GM19025 (cell line): ENCODE measurements at regions not wholly inside any gene's neighbourhood (a gene's known extent, or its start where the extent isn't known, plus 50 kb on each side); places are given as distances from the start of the nearest gene placed in this dataset.
"Not testable (repeated sequence)": the region's sequence is repeated elsewhere in the genome, so short reads cannot be mapped to it uniquely, and the experiment has no call there.

Experiments
- ATAC-seq: cut with Tn5 transposase; IDR thresholded peaks from one replicate; pipeline ENCODE4 v1.9.1; 2021; ENCODE audit warnings: mild to moderate bottlenecking, low read depth, moderate library complexity; ENCODE audit not compliant: unreplicated experiment

GRCh38 chrX:47776292-47777006 is 60.3 kb upstream of the ZNF81 start:
- no peak for ATAC-seq

- no peak for ATAC-seq
These were observed 63.9 kb upstream of the ZNF81 start for GRCh38 chrX:47772764-47773163.

- no peak for ATAC-seq
These were observed 65.2 kb upstream of the ZNF81 start for GRCh38 chrX:47771473-47771872.

DNA sequence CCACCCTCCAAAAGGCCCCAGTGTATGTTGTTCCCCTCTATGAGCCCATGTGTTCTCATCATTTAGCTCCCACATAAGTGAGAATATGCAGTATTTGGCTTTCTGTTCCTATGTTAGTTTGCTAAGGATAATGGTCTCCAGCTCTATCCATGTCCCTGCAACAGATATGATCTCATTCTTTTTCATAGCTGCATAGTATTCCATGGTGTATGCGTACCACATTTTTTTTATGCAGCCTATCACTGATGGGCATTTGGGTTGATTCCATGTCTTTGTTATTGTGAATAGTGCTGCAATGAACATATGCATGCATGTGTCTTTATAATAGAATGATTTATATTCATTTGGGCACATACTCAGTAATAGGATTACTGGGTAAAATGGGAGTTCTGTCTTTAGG is 73.9 kb upstream of the ZNF81 start:
- ATAC-seq: not testable (repeated sequence)

GRCh38 chrX:47752685-47753084 is 84.0 kb upstream of the ZNF81 start:
- ATAC-seq: no peak

DNA sequence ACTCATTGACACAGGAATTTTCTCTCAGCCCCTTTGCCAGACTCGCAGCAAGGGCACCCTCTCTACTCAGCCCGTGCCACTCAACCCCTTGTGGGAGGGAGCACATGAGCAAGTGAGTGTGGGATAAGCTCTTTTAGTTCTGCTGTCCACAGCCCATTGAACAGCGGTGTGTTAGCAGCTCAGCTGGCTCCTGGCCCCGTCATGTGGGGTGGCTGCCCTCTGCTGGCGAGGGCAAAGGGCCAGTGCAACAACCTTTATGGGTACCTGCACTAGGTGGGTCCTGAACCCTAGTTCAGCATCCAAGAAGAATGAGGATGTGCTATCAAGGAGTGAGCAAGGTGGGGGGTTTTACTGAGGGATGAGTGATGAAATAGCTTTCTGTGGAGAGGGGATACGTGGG is 85.0 kb upstream of the ZNF81 start:
- no peak for ATAC-seq

- peak; percentile 53 for ATAC-seq
These were observed 87.3 kb upstream of the ZNF81 start for GRCh38 chrX:47749185-47749967.

GRCh38 chrX:47748576-47748975 is 88.1 kb upstream of the ZNF81 start:
- ATAC-seq: no peak

DNA sequence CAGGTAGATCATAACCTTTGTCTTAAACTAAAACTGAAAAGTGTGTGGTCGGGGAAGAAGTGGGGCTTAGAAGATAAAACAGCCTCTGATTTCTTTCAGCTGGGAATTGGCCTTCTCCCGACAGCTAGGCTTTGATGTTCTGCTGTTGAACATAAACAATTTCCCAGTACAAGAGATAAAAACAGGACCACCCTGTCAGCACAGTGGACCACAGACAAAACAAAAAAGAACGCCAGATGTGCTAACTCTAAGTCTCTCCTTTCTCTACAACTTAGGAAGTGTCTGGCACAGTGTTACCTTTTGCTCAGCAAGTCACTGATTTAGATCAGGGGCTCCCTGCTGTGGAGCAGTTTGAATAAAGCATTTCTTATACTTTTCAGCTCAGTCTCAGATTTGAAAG is 87.5 kb upstream of the UXT start:
- ATAC-seq: no peak

GRCh38 chrX:47745416-47745815 is 86.4 kb upstream of the UXT start:
- no peak for ATAC-seq

DNA sequence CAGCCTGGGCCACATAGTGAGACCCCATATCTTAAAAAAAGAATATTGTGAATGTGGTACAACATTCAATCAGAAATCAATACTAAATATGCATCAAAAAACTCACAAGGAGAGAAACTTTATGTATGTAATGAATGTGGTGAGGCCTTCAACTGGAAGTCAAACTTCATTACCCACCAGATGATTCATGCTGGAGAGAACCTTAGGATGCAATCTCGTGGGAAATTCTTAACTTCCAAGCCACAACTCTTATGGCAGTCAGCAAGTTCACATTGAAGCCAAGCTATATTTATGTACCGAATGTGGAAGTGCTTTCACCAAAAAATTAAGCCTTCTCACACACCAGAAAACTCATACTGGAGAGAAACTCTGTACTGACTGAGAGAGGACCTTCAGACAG is 84.5 kb upstream of the UXT start:
- no peak for ATAC-seq

- ATAC-seq: not testable (repeated sequence)
These were observed 79.9 kb upstream of the UXT start for GRCh38 chrX:47738870-47739269.

GRCh38 chrX:47723689-47724088 is 64.7 kb upstream of the UXT start:
- ATAC-seq: no peak

DNA sequence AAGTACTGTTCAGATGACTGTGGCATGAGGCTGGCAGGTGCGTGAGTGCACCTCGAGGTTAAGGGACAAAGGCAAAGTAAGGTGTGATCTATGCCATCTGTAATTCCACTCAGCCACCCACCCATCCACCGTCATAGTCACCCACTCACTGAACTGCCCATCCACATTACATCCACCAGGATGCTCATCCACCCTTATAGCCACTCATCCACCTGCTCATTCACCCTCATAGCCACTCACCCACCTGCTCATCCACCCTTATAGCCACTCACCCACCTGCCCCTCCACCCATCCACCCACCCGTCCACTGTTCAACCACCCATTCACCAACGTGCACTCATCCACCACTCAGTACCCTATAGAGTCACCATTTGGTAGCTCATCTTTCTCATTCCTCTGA is 64.1 kb upstream of the UXT start:
- no peak for ATAC-seq

GRCh38 chrX:47722260-47722659 is 63.3 kb upstream of the UXT start:
- ATAC-seq: no peak

GRCh38 chrX:47715078-47715477 is 56.1 kb upstream of the UXT start:
- ATAC-seq: not testable (repeated sequence)

DNA sequence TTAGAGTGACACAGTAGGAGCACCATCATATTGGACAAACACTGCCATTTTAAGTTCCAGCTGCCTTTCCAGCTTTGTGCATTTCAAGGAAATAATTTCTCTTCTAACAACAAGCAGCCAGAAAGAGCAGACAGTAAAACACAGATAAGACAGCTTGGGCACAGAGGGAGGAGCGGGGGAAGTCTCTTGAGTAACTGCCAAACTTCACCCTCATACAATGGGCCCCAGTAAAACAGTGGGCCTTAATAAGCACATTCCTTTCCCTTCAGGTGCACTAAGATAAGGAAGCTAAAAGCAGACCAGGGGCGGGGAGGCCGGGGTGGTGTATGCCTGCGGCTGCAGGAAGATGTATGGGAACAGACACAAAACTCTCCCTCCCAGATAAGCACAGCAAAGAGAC is 53.7 kb upstream of the UXT start:
- not testable (repeated sequence) for ATAC-seq

GRCh38 chrX:47710252-47710651 is 51.3 kb upstream of the UXT start:
- no peak for ATAC-seq
